Colonic mucosa (tissue), 4 donors: ENCODE measurements at regions not wholly inside any gene's neighbourhood (a gene's known extent, or its start where the extent isn't known, plus 50 kb on each side); places are given as distances from the start of the nearest gene placed in this dataset.

ENCODE experiments used
- DNase-seq: peaks from one replicate; pipeline ENCODE4 v3.0.0-alpha.2; 2020
- H3K27ac ChIP-seq: fragments of 200-600 bp; one replicate; pipeline ENCODE4 v1.8.0; 2021
- H3K27me3 ChIP-seq: fragments of 200-600 bp; one replicate; pipeline ENCODE4 v1.8.0; 2021
- H3K36me3 ChIP-seq: fragments of 200-600 bp; one replicate; pipeline ENCODE4 v1.8.0; 2021
- H3K4me1 ChIP-seq: fragments of 200-600 bp; one replicate; pipeline ENCODE4 v1.8.0; 2021; ENCODE audit warnings: mild to moderate bottlenecking
- H3K4me3 ChIP-seq: fragments of 200-600 bp; one replicate; pipeline ENCODE4 v1.8.0; 2021
- H3K9ac ChIP-seq, 2 donors: one replicate each; pipeline ENCODE4 v1.7.0; 2013; ENCODE audit warnings: control low read depth in 2 of 2, low read depth in 2 of 2, low read length in 2 of 2
- H3K9me3 ChIP-seq: fragments of 200-600 bp; one replicate; pipeline ENCODE4 v1.8.0; 2021
- intact Hi-C: fragments of 100-400 bp; cut with DNase I; formaldehyde crosslinking; loops from one replicate; pipeline ENCODE4 v1.14.1; 2022
- TF ChIP-seq, protein P1 (sequence below): fragments of 200-600 bp; IDR thresholded peaks from one replicate; pipeline ENCODE4 v1.8.0; 2022; ENCODE audit warnings: antibody characterized with exemption, mild to moderate bottlenecking
- donor health status: healthy.
- donor health status: DM: no; HTN: no; CAD: no.
- donor health status: DM: no; HTN: no; CAD: no.

DNA sequence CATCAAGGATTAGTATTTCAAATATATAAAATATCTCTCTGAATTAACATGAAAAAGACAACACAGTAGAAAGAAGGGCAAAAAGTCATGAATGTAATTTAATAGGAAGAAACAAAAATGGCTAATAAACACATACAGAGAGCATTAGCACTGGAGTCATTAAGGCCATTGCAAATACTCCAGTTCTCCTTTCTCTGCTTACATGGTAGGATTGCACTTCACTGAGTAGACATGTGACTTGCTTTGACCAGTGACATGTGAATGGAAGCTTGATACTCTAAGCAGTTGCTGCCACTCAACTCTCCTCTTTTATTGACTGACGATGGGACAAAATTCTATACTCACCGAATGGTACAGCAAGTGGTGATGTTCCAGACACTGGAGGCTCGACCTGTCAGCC is 153.9 kb upstream of the LGALSL start:
- no peak for DNase-seq
- intact Hi-C loops = no loop called here
- no peaks in the 10 kb centered on the region for H3K36me3 ChIP-seq
- H3K9ac ChIP-seq = no peak overlapping the region
- no peak overlapping the region for H3K27ac ChIP-seq
- TF ChIP-seq, protein P1, sequence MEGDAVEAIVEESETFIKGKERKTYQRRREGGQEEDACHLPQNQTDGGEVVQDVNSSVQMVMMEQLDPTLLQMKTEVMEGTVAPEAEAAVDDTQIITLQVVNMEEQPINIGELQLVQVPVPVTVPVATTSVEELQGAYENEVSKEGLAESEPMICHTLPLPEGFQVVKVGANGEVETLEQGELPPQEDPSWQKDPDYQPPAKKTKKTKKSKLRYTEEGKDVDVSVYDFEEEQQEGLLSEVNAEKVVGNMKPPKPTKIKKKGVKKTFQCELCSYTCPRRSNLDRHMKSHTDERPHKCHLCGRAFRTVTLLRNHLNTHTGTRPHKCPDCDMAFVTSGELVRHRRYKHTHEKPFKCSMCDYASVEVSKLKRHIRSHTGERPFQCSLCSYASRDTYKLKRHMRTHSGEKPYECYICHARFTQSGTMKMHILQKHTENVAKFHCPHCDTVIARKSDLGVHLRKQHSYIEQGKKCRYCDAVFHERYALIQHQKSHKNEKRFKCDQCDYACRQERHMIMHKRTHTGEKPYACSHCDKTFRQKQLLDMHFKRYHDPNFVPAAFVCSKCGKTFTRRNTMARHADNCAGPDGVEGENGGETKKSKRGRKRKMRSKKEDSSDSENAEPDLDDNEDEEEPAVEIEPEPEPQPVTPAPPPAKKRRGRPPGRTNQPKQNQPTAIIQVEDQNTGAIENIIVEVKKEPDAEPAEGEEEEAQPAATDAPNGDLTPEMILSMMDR = no peak
- H3K4me1 ChIP-seq = no peaks in the 10 kb centered on the region
- H3K27me3 ChIP-seq = no peaks in the 10 kb centered on the region
- H3K9me3 ChIP-seq = no peaks in the 10 kb centered on the region
- no peak overlapping the region for H3K4me3 ChIP-seq

DNA sequence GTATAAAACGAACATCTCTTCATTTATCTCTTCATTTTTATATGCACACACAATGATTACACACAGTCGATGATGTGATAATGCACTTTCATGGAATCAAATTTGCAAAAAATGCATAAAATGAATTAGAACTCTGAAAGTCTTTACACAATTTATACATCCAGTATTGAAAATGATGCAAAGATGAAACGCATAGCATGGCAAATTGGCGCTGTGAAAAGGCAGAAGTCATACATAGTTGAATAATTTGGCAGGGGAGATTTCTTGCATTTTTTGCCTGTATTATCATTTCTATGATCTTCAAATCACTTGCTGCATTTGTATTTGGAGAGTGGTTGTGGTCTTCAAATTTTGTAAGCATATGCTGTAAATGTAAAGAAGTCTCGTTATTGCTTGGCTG is 150.7 kb upstream of the LGALSL start:
- TF ChIP-seq, protein P1 = no peak
- no peak overlapping the region for H3K27ac ChIP-seq
- no peaks in the 10 kb centered on the region for H3K4me1 ChIP-seq
- no peaks in the 10 kb centered on the region for H3K9me3 ChIP-seq
- no peaks in the 10 kb centered on the region for H3K36me3 ChIP-seq
- no peak overlapping the region for H3K9ac ChIP-seq
- H3K4me3 ChIP-seq = no peak overlapping the region
- DNase-seq = no peak
- intact Hi-C loops = no loop called here
- no peaks in the 10 kb centered on the region for H3K27me3 ChIP-seq

DNA sequence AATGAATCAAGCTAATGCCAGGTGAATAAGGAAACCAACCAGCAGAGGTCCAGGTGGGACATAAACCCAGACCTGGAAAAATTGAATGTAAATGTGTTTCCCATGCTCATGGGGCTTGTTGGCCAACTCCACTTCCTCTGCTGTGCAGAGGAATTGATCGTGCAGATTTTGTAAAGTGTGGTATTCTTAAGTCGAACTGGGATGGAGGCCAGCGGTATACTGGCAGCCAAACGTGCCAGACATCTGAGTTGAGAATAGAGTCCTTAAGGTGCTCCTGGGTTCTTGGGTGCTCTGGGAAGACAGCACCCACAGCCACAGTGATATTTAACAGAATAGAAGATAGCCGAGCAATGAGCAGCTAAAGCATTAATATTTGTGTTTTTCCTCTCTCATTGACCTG is 146.5 kb upstream of the LGALSL start:
- Histone ChIP-seq H3K27ac (no peak overlapping the region), H3K9ac (no peak overlapping the region), H3K9me3 (no peaks in the 10 kb centered on the region), H3K4me3 (no peak overlapping the region), H3K27me3 (no peaks in the 10 kb centered on the region), H3K4me1 (no peaks in the 10 kb centered on the region), H3K36me3 (no peaks in the 10 kb centered on the region)
- TF ChIP-seq, protein P1 = no peak
- intact Hi-C loops = no loop called here
- DNase-seq = no peak

DNA sequence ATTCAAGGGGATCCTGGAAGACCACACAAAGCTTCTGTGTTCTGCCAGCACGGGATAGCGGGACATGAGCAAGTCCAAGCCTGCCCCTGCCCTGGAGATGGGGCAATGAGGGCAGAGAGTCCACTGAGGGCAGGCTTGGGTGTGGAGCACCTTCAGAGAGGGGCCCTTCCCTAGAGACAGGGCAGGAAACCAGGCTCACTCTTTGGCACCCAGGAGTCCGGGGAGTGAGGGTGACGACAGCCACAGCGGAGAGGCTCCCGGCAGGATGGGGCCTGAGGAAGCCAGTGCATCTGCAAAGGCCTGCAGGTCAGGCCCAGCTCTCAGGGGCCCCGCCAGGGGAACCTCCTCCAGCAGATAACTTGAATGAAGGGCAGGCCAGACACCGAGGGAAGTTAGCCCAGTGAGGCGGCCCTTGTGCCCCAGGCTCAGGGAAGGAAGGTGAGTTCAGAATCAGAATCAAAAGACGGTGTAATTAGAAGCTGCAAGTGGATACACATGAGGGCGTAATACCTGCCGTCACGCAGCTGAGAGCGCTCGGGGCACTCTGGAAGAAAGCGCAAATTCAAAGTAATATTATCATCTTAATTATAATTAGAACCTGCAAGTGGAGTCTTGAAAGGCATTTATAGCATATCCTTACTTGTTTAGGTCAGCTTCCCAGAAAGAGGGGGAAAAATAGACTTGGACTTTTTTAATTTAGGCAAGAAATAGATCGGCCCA is 142.6 kb upstream of the LGALSL start:
- Histone ChIP-seq H3K36me3 (no peaks in the 10 kb centered on the region), H3K4me3 (no peak overlapping the region), H3K9me3 (no peaks in the 10 kb centered on the region), H3K4me1 (no peaks in the 10 kb centered on the region), H3K27me3 (no peaks in the 10 kb centered on the region), H3K27ac (no peak overlapping the region), H3K9ac (no peak overlapping the region)
- intact Hi-C loops = loop anchor here (5.0 to 10.0 kb wide), 2 partner anchors 157 to 264 kb away; no protein-coding TSS in a partner anchor
- TF ChIP-seq, protein P1 = no peak
- DNase-seq = no peak

DNA sequence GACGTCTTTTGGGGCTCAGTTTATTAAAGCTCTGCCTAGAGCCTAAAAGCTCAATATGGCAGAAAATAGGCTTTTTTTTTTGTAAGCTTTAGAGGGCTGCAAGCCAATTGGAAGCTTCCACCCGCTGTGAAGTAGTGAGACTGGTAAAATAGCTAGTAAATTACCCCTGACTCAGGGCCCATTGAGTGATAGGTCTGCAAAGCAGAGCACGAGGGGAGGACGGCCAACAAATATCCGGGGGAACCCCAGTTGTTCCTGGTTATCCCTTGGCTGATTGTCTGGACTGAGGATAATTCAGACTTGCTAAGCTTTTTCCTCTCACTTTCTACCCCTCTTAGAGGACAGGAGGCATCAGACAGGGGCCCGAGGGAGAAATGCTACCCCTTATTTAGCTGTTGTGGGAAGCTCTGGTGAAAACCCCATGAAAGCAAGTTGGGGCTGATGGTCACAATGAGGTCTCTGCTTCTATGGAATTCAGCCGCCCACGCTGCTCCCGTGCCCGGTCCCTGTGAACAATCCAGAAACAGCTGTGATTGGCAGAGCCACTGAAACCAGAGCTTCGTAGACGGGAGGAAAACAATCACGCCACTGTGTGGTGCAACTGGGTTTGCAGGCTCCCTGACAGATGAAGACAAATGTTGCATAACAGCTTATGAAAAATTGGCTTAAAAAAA is 141.9 kb upstream of the LGALSL start:
- Histone ChIP-seq H3K27me3 (no peaks in the 10 kb centered on the region), H3K4me1 (no peaks in the 10 kb centered on the region), H3K9ac (no peak overlapping the region), H3K36me3 (no peaks in the 10 kb centered on the region), H3K4me3 (no peak overlapping the region), H3K9me3 (no peaks in the 10 kb centered on the region), H3K27ac (no peak overlapping the region)
- TF ChIP-seq, protein P1 = peak; percentile 52
- intact Hi-C loops = loop anchor here (5.0 to 10.0 kb wide), 2 partner anchors 157 to 265 kb away; no protein-coding TSS in a partner anchor
- DNase-seq = peak; percentile 79
